Stimulated activated CD4-positive, alpha-beta T cell treated with anti-CD3 and anti-CD28 coated beads, Interleukin-15, amount 100 ng/mL, for 1 hour (primary cell): ENCODE measurements at regions not wholly inside any gene's neighbourhood (a gene's known extent, or its start where the extent isn't known, plus 50 kb on each side); places are given as distances from the start of the nearest gene placed in this dataset.
"Not testable (repeated sequence)": the region's sequence is repeated elsewhere in the genome, so short reads cannot be mapped to it uniquely, and the experiment has no call there.

Experiments used
- DNase-seq, 2 donors: peaks; one replicate each; pipeline ENCODE4 v3.0.0-alpha.2; 2020; ENCODE audit warnings: low read depth in 1 of 2, low spot score in 1 of 2

DNA sequence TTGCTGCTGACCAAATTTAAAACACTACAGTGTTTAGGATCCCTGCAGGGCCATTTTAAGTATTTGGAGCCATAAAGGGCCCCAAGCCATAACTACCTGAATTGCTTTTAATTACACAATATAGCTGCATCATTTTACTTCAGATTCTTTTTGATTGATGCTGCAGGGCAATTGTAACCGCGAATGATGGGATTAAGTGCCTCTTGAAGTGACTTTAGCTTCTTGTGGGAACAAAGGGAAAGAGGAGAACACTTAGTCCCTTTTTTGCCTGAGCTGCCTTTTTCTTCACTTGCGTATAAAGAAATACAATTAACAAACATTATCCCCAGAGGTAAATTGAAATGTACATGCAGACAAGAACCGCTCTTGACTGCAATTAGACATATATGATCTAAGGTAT, 228.5 kb downstream of the ZIC5 start:
- no peak for DNase-seq

DNA sequence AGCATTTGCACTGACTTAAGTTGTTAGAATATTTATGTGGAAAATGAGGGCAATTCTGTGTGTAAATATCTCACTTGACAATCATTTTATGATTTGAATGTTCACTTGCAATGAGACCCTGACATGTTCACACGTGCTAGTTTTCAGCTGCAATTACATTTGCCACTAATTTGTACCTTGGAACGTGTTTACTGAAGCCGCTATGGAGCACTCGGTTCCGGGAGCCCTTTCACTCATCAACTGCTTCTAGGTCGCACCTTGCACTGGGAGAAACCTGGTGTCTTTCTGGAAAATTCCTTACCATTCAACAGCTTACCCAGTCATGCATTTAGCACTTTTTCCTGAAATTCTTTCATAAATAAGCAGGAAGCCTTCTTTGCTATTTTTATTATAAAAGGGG, 229.6 kb downstream of the ZIC5 start:
- DNase-seq = no peak

DNA sequence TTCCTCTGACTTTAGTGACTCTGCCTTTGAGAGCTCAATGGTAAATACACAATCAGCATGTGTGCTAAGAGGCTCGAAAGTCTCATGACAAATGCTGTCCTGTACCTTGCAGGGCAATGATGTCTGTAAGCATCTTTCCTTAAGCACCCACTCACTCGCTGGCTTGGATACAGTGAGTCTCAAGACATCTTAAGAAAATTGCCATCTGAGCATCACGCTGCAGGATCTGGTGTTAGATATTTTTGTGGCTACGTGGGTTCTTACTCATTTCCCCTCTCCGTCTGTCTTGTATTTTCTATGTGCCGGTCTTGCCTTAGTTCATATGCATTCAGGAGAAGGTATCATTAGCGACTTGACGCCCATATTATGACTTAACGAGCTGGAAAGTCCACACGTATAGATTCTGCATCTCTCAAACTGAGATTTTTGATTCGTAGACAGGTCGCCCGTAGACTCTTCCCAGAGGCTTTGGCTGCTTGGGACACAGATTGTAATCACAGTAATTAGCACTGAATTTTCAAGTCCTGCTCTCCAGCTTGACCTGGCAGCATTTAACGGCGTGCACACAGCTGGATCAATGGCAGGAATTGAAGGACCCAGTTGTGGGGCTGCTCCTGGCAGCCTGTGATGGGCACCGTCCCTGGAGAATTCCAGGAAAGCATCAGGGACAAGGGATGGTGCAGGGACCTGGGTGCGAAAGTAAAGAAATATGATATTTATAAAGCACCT, 231.2 kb downstream of the ZIC5 start:
- DNase-seq = no peak

- no peak for DNase-seq
These were observed 232.9 kb downstream of the ZIC5 start for GRCh38 chr13:99738626-99739025.

DNA sequence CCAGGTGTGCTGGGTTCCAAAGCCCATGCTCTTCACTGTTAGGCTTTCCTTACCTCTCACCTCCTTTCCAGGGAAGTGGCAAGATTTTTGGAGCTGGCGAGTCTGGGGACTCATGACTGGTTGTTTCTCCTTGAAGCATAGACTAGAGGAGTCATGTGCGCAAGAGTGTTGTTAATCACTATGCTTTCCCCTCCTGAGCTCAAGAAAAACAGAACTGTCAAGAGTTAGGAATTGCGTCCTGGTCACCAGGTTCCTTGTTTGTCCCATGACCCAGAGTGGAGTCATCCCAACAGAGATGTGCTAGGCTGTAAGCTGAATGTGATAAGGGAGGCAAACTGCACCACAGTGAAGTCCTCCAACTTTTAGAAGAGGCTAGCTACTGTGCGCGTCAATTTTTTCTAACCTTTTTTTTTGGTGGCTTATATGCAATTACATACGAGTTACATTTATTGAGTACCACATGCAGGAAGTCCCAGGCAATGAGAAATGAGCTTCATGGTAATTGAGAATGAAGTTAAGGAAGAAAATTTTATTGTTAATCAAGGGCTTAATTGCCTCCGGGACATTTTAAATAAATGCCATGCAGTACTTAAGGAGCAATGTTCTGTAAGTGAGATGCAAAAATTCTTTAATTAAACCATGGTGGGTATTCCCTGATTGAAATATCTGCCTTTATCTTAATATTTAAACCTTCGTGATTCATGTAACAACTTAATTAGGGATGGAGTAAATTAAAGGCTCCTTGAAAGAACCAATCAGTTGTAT, 233.9 kb downstream of the ZIC5 start:
- DNase-seq = no peak

DNA sequence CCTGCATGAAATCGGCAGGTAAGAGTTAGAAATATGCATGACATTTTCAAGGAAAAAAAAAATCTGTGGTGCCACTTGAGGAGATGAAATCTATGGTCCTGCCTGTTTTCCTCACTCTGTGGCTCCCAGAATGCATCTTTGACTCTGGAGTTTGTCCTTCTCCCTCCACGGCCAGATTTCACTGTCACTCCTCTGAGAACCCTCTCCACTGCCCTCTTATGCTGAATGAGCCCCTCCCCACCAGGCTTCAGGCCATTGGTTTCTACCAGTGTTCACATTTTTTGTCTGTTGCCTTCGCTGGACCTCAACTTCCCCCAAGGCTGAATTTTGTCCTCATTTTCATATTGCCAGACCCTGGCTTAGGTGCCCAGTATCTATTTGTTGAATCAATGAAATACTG, 235.0 kb downstream of the ZIC5 start:
- DNase-seq = no peak

GRCh38 chr13:99734013-99734693, 232.9 kb downstream of the TM9SF2 start:
- no peak for DNase-seq

- DNase-seq = no peak
These were observed 232.1 kb downstream of the TM9SF2 start for GRCh38 chr13:99733346-99733745.

DNA sequence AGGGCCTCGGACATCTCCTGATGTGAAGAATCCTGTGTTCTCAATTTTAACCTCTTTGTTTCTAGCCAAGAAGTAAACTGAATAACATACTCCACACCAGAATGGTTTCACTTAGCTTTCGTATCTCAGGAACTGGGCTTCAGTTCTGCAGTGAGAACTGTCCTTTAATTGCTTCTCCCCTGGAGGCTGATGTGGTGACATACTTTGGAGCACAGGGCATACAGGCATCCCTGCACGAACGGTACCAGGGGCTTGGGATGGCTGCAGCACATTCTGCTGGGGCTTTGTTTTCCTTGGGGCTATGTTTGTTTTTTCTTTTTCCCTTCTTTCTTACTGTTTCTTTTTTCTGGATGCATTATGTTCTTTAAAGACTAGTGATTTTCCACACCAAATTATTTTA, 230.5 kb downstream of the TM9SF2 start:
- DNase-seq = no peak

DNA sequence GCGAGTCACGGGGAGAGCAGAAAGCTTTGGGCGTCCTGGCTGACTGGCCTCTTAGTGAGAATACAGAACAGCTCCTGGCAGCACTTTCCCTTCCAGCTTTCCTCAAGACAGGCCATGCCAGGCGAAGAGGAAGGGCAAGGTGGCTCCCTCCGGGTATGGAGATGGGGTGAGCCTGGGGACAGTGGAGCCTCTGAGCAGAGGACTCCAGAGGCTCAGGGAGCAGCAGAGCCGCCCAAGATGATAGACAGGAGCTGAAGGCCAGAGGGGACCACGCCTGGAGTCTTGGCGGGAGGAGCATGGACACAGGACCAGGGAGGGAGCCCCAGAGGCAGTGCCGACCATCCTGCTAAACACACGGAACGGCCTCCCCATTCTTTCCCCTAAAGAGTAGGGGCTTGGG, 229.1 kb downstream of the TM9SF2 start:
- no peak for DNase-seq

GRCh38 chr13:99729745-99730144, 228.5 kb downstream of the TM9SF2 start:
- DNase-seq = no peak

- DNase-seq = not testable (repeated sequence)
These were observed 226.4 kb downstream of the TM9SF2 start for GRCh38 chr13:99727651-99728050.

GRCh38 chr13:99726282-99726894, 225.1 kb downstream of the TM9SF2 start:
- DNase-seq = no peak

- DNase-seq = no peak
These were observed 224.4 kb downstream of the TM9SF2 start for GRCh38 chr13:99725644-99726043.

DNA sequence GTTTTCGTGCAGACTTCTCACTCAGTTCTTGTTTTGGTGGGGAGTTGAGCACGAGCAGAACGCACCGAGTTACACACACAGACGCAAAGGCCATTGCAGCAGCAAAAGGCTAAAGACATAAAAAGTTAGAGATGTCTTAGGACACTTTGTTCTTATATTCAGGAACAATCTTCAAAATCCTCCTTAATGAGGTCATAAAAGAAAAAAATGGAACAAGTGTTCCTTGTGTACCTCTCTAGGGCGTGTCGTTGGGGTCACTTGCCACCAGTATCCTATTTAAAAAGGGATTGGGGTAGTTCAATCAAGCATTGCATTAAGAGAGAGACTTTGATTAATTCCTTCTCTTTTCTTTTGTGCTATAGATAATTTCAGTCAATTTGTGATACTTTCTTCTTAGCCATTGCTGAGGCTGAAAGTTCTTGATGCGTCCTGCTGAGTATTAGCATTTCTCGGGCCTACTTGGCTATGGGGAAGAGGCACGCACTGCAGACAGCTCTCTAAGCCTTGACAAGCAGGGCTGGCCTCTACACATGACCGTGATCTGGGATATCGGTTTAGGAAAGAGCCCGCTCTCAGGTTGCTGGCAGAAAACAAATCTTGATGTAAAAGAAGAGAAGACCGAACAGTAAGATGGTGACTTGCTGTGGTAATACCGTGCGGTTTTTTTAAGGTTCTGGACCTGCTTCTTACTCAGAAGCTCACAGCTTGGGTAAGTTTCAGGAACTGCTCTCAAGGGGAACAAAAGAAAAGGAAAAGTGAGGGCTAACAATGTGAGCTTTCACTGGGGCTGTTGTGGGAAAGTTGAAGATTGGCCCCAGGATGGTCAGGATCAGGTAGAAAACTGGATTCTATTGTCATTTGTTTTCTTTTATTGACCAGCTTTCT, 223.6 kb downstream of the TM9SF2 start:
- no peak for DNase-seq

GRCh38 chr13:99723878-99724277, 222.6 kb downstream of the TM9SF2 start:
- no peak for DNase-seq

- no peak for DNase-seq
These were observed 221.7 kb downstream of the TM9SF2 start for GRCh38 chr13:99722931-99723330.

- DNase-seq = no peak
These were observed 221.1 kb downstream of the TM9SF2 start for GRCh38 chr13:99722338-99722818.

- no peak for DNase-seq
These were observed 220.5 kb downstream of the TM9SF2 start for GRCh38 chr13:99721606-99722337.
